K562 (cell line): ENCODE measurements at regions not wholly inside any gene's neighbourhood (a gene's known extent, or its start where the extent isn't known, plus 50 kb on each side); places are given as distances from the start of the nearest gene placed in this dataset.

Experiments used
- ATAC-seq: fragments of 200-7000 bp; cut with Tn5 transposase; 3 replicates; pipeline ENCODE4 v1.9.1; 2020; ENCODE audit warnings: moderate library complexity
- BruUV-seq: library from RNA; stranded (reverse); fragments of 400-500 nt; replicated peaks from 2 replicates; lab custom pipeline; 2021; lab: Mats Ljungman, UMichigan
- CTCF ChIA-PET: fragments of 300-600 bp; formaldehyde crosslinking; extraction: SDS; loops from one replicate; lab custom pipeline; 2021; ENCODE audit warnings: low intra/inter-chr PET ratio; lab: Yijun Ruan, JAX
- POLR2A ChIA-PET: fragments of 300-600, 350-650 bp; sonication (Branson Sonifier 250); formaldehyde crosslinking; extraction: SDS; loops from one replicate; lab custom pipeline; 2021; ENCODE audit warnings: antibody characterized with exemption, inconsistent platforms; lab: Yijun Ruan, JAX
- DNase-seq, 4 experiments: peaks; one replicate each; pipeline versions ENCODE4 v3.0.0 to v3.0.0-alpha.2; 2011 to 2018; ENCODE audit warnings: low spot score in 3 of 4, mixed read lengths in 3 of 4; ENCODE audit errors: extremely low read depth in 1 of 4
- FAIRE-seq: peaks from 2 replicates; lab custom pipeline; 2011; peaks lifted over from hg19 to GRCh38; lab: Jason Lieb, UNC
- H2AFZ ChIP-seq: 2 replicates; pipeline ENCODE4 v1.6.0; 2011; ENCODE audit warnings: low read depth, low read length, control low read depth, inconsistent platforms
- H3K27ac ChIP-seq: fragments of 200-600 bp; 3 replicates; pipeline ENCODE4 v1.8.0; 2011; ENCODE audit warnings: low read depth, mild to moderate bottlenecking, control low read depth, inconsistent platforms, low read length, moderate library complexity, mixed read lengths; ENCODE audit errors: extremely low read depth
- H3K27me3 ChIP-seq, 2 experiments: fragments of 300-600 bp in 1 of 2; 2 replicates in 1 of 2; 3 replicates in 1 of 2; pipeline versions ENCODE4 v1.6.0 to v1.8.0; 2011; ENCODE audit warnings: inconsistent platforms in 2 of 2, low read length in 2 of 2, mild to moderate bottlenecking in 1 of 2, mixed read lengths in 1 of 2, moderate library complexity in 1 of 2; ENCODE audit not compliant: control insufficient read depth in 2 of 2, insufficient read depth in 2 of 2
- H3K36me3 ChIP-seq: fragments of 300-600 bp; 3 replicates; pipeline ENCODE4 v1.8.0; 2011; ENCODE audit warnings: mild to moderate bottlenecking, low read length, inconsistent platforms; ENCODE audit not compliant: control insufficient read depth, insufficient read depth
- H3K4me1 ChIP-seq, 2 experiments: fragments of 200-600 bp in 1 of 2; replicated peaks in 1 of 2; 2 replicates in 1 of 2; 3 replicates in 1 of 2; pipeline versions ENCODE4 v1.5.1 to v1.8.0; 2011; ENCODE audit warnings: inconsistent platforms in 2 of 2, low read length in 2 of 2, mild to moderate bottlenecking in 1 of 2, mixed read lengths in 1 of 2, moderate library complexity in 1 of 2; ENCODE audit not compliant: control insufficient read depth in 2 of 2, insufficient read depth in 2 of 2
- H3K4me2 ChIP-seq: 2 replicates; pipeline ENCODE4 v1.6.1; 2011; ENCODE audit warnings: low read length, control low read depth, inconsistent platforms, mixed read lengths; ENCODE audit not compliant: insufficient read depth
- H3K4me3 ChIP-seq: fragments of 200-600 bp; sonication (generic), shearing (Covaris generic); 2 replicates; pipeline ENCODE4 v1.5.1; 2016; ENCODE audit warnings: control low read depth, inconsistent platforms
- H3K79me2 ChIP-seq: fragments of 200-600 bp; 3 replicates; pipeline ENCODE4 v1.8.0; 2011; ENCODE audit warnings: low read length, inconsistent platforms; ENCODE audit not compliant: control insufficient read depth, insufficient read depth
- H3K9ac ChIP-seq, 2 experiments: 2 replicates each; pipeline versions ENCODE4 v1.6.0 to v1.6.1; 2011; ENCODE audit warnings: low read depth in 2 of 2, low read length in 2 of 2, control low read depth in 1 of 2, inconsistent platforms in 1 of 2, mild to moderate bottlenecking in 1 of 2, mixed read lengths in 1 of 2; ENCODE audit not compliant: insufficient read depth in 1 of 2
- H3K9me1 ChIP-seq: one replicate; pipeline ENCODE4 v1.6.0; 2011; ENCODE audit warnings: inconsistent platforms, mild to moderate bottlenecking, low read length, moderate library complexity; ENCODE audit not compliant: control insufficient read depth, insufficient read depth
- H3K9me3 ChIP-seq: replicated peaks from 2 replicates; pipeline ENCODE4 v1.5.1; 2011; ENCODE audit warnings: low read depth, low read length, inconsistent platforms; ENCODE audit not compliant: control insufficient read depth, insufficient read depth
- H4K20me1 ChIP-seq: replicated peaks from 2 replicates; pipeline ENCODE4 v1.6.1; 2011; ENCODE audit warnings: low read length, inconsistent platforms, mixed read lengths; ENCODE audit not compliant: control insufficient read depth, insufficient read depth
- ARHGAP35 ChIP-seq: fragments of 450-650 bp; IDR thresholded peaks from 2 replicates; pipeline ENCODE4 v1.6.1; 2018; ENCODE audit not compliant: partially characterized antibody
- C11orf30 ChIP-seq: fragments of 450-650 bp; IDR thresholded peaks from 2 replicates; pipeline ENCODE4 v1.6.1; 2016; ENCODE audit warnings: low read depth, mild to moderate bottlenecking
- CXXC5 ChIP-seq: fragments of 250-450 bp; sonication (Bioruptor Pico); IDR thresholded peaks from 2 replicates; pipeline ENCODE4 v1.8.0; 2022; ENCODE audit warnings: inconsistent platforms, mild to moderate bottlenecking, moderate library complexity
- DACH1 ChIP-seq: fragments of 450-650 bp; IDR thresholded peaks from 2 replicates; pipeline ENCODE4 v1.6.1; 2018; ENCODE audit not compliant: partially characterized antibody
- GTF2F1 ChIP-seq: IDR thresholded peaks from 2 replicates; pipeline ENCODE4 v1.6.1; 2011; ENCODE audit warnings: low read depth, low read length, improper control_type of control experiment
- IRF1 ChIP-seq: sonication (generic); formaldehyde crosslinking; IDR thresholded peaks from 2 replicates; pipeline ENCODE4 v1.8.0; 2022; ENCODE audit warnings: missing genetic modification reagents, mild to moderate bottlenecking, borderline replicate concordance
- NCOA2 ChIP-seq, 2 experiments: fragments of 450-650 bp; IDR thresholded peaks; 2 replicates each; pipeline ENCODE4 v1.6.1; 2018; ENCODE audit warnings: mild to moderate bottlenecking in 2 of 2, moderate library complexity in 1 of 2; ENCODE audit not compliant: partially characterized antibody in 2 of 2
- NR2C1 ChIP-seq, 2 experiments: fragments of 450-650 bp; IDR thresholded peaks; 2 replicates each; pipeline ENCODE4 v1.6.1; 2017; ENCODE audit warnings: mild to moderate bottlenecking in 2 of 2, antibody characterized with exemption in 1 of 2, inconsistent platforms in 1 of 2, missing compliant biosample characterization in 1 of 2, missing genetic modification characterization in 1 of 2
- NUFIP1 ChIP-seq: fragments of 450-650 bp; IDR thresholded peaks from 2 replicates; pipeline ENCODE4 v1.6.1; 2018; ENCODE audit not compliant: partially characterized antibody
- RBM15 ChIP-seq: fragments of 200-400 bp; formaldehyde crosslinking; IDR thresholded peaks from 2 replicates; pipeline ENCODE4 v1.6.1; 2018; ENCODE audit warnings: mild to moderate bottlenecking, low read length, moderate library complexity; ENCODE audit not compliant: insufficient read depth
- RBM39 ChIP-seq: fragments of 200-400 bp; formaldehyde crosslinking; optimal IDR thresholded peaks from 2 replicates; pipeline ENCODE3; 2018; ENCODE audit warnings: low read depth, low read length
- SMARCA5 ChIP-seq: fragments of 450-650 bp; IDR thresholded peaks from 2 replicates; pipeline ENCODE4 v1.6.1; 2016
- SOX6 ChIP-seq: fragments of 450-650 bp; IDR thresholded peaks from 2 replicates; pipeline ENCODE4 v1.6.1; 2014; ENCODE audit warnings: mild to moderate bottlenecking
- STAG1 ChIP-seq: sonication (generic); formaldehyde crosslinking; IDR thresholded peaks from 2 replicates; pipeline ENCODE4 v1.5.0; 2020; ENCODE audit warnings: missing genetic modification reagents, borderline replicate concordance
- STAT5B ChIP-seq: fragments of 250-450 bp; sonication (Bioruptor Pico); IDR thresholded peaks from 2 replicates; pipeline ENCODE4 v1.8.0; 2021; ENCODE audit warnings: mild to moderate bottlenecking, inconsistent platforms
- TARDBP ChIP-seq: fragments of 450-650 bp; IDR thresholded peaks from 2 replicates; pipeline ENCODE4 v1.6.1; 2016
- ZBTB17 ChIP-seq: fragments of 450-650 bp; formaldehyde crosslinking; IDR thresholded peaks from 2 replicates; pipeline ENCODE4 v1.4.0; 2020; ENCODE audit warnings: mild to moderate bottlenecking
- ZFP1 ChIP-seq: fragments of 450-650 bp; formaldehyde crosslinking; IDR thresholded peaks from 2 replicates; pipeline ENCODE4 v1.4.0; 2020; ENCODE audit warnings: mild to moderate bottlenecking, mixed read lengths
- ZNF316 ChIP-seq: fragments of 450-650 bp; IDR thresholded peaks from 2 replicates; pipeline ENCODE4 v1.6.1; 2016
- ZNF436 ChIP-seq: fragments of 250-450, 450-650 bp; sonication (Bioruptor Pico); formaldehyde crosslinking; IDR thresholded peaks from 2 replicates; pipeline ENCODE4 v1.7.0; 2020; ENCODE audit warnings: mild to moderate bottlenecking
- ZNF764 ChIP-seq: fragments of 250-450 bp; sonication (Bioruptor Pico); IDR thresholded peaks from 2 replicates; pipeline ENCODE4 v1.4.0; 2020; ENCODE audit warnings: low read depth, mild to moderate bottlenecking, moderate library complexity
- WGBS: fragments of 100-300 bp; shearing (Covaris generic); methylation state at CpG from one replicate; pipeline ENCODE4 v1.1.6; 2016; ENCODE audit warnings: low coverage, mixed read lengths; ENCODE audit not compliant: insufficient coverage; ENCODE audit errors: missing lambda C conversion rate; 5-methylcytosine and 5-hydroxymethylcytosine counted together
- in situ Hi-C: fragments of 300-500 bp; cut with MboI; formaldehyde crosslinking; loops from 4 replicates; pipeline ENCODE4 v1.15.0; 2018; ENCODE audit warnings: inconsistent platforms, mixed read lengths
- intact Hi-C: fragments of 100-400 bp; cut with micrococcal nuclease; formaldehyde crosslinking; loops from 2 replicates; pipeline ENCODE4 v1.14.2; 2022

GRCh38 chr10:7487528-7487927 is 76.7 kb upstream of the SFMBT2 start:
- H3K4me1 ChIP-seq: no peaks in the 10 kb centered on the region
- H3K9me3 ChIP-seq: no peaks in the 10 kb centered on the region
- no peak overlapping the region for H3K27ac ChIP-seq
- no peaks in the 10 kb centered on the region; the same call in 1 of the 2 replicates for H4K20me1 ChIP-seq
- ATAC-seq (no peak), DNase-seq (no peak), FAIRE-seq (no peak)
- H3K9me1 ChIP-seq: no peaks in the 10 kb centered on the region
- intact Hi-C loops: no loop called here
- H3K27me3 ChIP-seq: peaks cover 21 to 27% of the 10 kb centered on the region in 2 experiments
- TF ChIP-seq CXXC5 (no peak), ZNF764 (CRISPR knock-in tag) (no peak), STAG1 (no peak), TARDBP (no peak), NUFIP1 (no peak), ARHGAP35 (no peak)
- H3K9ac ChIP-seq: no peak overlapping the region
- ChIA-PET POLR2A (interaction anchor here (0.7 kb wide), 1 partner anchor 567 kb away, joined by 3 read pairs; no protein-coding TSS in a partner anchor), CTCF (no interaction called here)
- no peak overlapping the region for H3K4me3 ChIP-seq
- 0% methylated on average over 2 of the region's 2 CpGs for WGBS
- no TSS peak for BruUV-seq
- no peaks in the 10 kb centered on the region for H3K79me2 ChIP-seq
- H3K36me3 ChIP-seq: no peaks in the 10 kb centered on the region
- in situ Hi-C loops: no loop called here
- H2AFZ ChIP-seq: no peak overlapping the region
- no peak overlapping the region for H3K4me2 ChIP-seq

DNA sequence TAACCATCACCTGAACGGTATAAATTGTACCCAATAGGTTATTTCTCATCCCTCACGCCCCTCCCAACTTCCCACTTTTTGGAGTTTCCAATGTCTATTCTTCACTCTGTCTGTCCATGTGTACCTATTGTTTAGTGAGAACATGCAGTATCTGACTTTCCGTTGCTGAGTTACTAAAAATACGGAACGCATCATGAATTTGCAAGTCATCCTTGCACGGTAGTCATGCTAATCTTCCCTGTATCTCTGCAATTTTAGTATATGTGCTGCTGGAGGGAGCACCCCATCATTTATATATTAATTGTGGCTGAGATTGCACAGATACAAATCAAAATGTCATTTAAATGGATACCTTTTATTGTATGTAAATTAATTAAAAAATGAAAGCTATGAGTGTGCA is 75.7 kb upstream of the SFMBT2 start:
- no peaks in the 10 kb centered on the region for H3K79me2 ChIP-seq
- no peak overlapping the region for H3K4me2 ChIP-seq
- ChIA-PET POLR2A (interaction anchor here (1.1 kb wide), 1 partner anchor 755 kb away, joined by 3 read pairs; no protein-coding TSS in a partner anchor), CTCF (no interaction called here)
- H3K4me1 ChIP-seq: no peaks in the 10 kb centered on the region
- intact Hi-C loops (no loop called here), in situ Hi-C loops (no loop called here)
- H3K9me1 ChIP-seq: no peaks in the 10 kb centered on the region
- no peaks in the 10 kb centered on the region for H3K9me3 ChIP-seq
- no peaks in the 10 kb centered on the region for H3K36me3 ChIP-seq
- H3K9ac ChIP-seq: no peak overlapping the region
- no peak for FAIRE-seq
- ATAC-seq: no peak
- H4K20me1 ChIP-seq: no peaks in the 10 kb centered on the region; the same call in 1 of the 2 replicates
- H3K27me3 ChIP-seq: peaks cover 27 to 28% of the 10 kb centered on the region in 2 experiments
- no TSS peak for BruUV-seq
- peak in 1 of 4 experiments; percentile 8 for DNase-seq
- no peak overlapping the region for H3K27ac ChIP-seq
- WGBS: 1% methylated on average over 6 of the region's 6 CpGs
- no peak overlapping the region for H2AFZ ChIP-seq
- H3K4me3 ChIP-seq: no peak overlapping the region
- TF ChIP-seq SMARCA5: no peak
- TF ChIP-seq RBM15: no peak
- TF ChIP-seq NR2C1 (IDR thresholded peaks at IDR 0.05): no peak
- TF ChIP-seq NR2C1 (tag; IDR thresholded peaks at IDR 0.05): no peak
- TF ChIP-seq STAT5B: no peak
- TF ChIP-seq ZNF316: peak; percentile 76
- no peak for TF ChIP-seq RBM39
- TF ChIP-seq ZFP1: no peak
- peak; percentile 80 for TF ChIP-seq C11orf30
- TF ChIP-seq ZBTB17 (CRISPR knock-in tag): no peak
- no peak for TF ChIP-seq IRF1 (CRISPR knock-in tag)
- TF ChIP-seq GTF2F1: no peak
- no peak for TF ChIP-seq ZNF436 (CRISPR knock-in tag)
- TF ChIP-seq NCOA2 (IDR thresholded peaks at IDR 0.05; ENCODE audit: partially characterized antibody in 2 of 2): no peak
- no peak for TF ChIP-seq DACH1
- TF ChIP-seq SOX6: no peak
